Esophagus mucosa (tissue), 1 donor: ENCODE measurements at regions not wholly inside any gene's neighbourhood (a gene's known extent, or its start where the extent isn't known, plus 50 kb on each side); places are given as distances from the start of the nearest gene placed in this dataset.

Experiments used
- ATAC-seq: fragments of 200-7000 bp; cut with Tn5 transposase; one replicate; pipeline ENCODE4 v1.9.1; 2020
- donor health status: DM: yes; HTN: yes; CAD: no.

DNA sequence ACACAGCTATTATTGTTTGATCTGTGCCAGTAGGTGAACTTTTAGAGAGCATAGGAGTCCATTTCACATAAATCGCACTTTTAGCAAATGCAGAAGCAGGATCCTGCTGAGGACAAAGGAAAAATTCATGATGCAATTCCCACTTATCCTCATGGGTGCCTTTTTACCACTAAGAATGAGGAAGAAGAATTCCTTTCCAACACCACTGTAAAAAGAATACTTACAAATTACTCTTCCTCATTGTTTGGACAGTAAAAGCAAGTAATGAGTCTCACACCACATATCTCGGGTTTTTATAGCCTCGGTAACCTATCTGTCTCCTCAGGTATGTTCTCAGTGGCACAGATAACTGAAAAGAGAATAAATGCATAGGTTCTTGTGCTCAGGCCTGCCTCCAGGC lies 238.5 kb downstream of the MTX2 start:
- ATAC-seq = no peak

DNA sequence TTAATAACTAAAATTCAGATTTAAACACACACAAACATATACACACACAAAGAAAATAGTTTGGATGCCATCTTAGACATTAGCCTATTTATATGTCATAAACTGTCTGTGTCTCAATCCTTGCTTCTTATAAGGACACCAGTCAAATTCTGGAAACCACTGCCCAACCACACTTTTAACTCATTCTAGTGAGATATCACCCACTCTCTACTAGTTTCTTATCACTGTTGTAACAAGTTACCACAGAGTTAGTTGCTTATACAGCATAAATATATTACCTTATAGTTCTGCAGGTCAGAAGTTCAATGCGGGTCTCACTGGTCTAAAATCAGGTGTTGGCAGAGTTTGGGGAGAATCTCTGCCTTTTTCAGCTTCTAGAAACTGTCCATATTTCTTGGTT lies 239.1 kb downstream of the MTX2 start:
- ATAC-seq = no peak

DNA sequence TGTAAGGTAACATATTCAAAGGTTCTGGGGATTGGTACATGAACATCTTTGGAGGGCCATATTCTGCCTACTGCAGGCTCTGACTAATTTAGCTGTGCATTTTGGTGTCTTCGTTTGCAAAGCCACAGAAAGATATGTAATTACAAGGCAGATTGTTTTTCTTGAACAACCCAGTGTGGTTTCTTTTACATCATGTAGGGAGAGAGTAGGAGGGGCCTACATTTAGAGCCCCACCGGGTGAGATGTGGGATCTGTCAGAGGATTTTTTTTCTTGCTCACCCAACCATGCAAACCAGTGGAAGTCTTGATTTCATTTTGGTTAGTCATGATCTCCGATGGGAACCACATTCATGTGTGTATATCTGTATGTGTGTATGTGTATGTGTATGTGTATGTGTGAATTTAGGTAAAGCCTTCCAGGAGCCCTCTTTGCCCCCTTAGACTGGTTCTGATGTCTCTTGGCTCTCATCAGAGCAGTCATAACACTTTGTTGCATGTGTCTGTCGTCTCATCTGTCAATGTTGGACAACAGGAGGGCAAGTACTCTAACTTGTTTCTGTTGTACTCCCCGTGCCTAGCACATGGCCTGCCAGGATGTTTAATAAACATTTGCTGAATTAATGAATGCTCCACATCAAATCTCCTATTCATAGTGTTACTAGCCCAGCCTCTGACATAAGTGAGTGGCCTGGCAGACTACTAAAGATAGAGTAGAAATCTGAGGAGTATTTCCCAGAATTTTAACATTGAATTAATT lies 239.9 kb downstream of the MTX2 start:
- no peak for ATAC-seq

DNA sequence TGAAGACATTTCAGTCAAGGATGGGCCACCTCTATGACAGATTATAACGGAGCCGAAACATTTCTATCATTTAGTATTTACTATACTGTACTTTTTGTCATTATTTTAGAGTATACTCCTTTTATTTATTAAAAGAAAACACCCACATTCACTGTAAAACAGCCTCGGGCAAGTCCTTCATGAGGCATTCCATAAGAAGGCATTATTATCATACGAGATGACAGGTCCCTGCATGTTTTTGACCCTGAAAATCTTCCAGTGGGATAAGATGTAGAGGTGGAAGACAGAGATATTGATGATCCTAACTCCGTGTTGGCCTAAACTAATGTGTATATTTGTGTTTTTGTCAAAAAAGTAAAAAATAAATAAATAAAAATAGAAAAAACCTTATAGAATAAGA lies 245.0 kb downstream of the MTX2 start:
- ATAC-seq = no peak

DNA sequence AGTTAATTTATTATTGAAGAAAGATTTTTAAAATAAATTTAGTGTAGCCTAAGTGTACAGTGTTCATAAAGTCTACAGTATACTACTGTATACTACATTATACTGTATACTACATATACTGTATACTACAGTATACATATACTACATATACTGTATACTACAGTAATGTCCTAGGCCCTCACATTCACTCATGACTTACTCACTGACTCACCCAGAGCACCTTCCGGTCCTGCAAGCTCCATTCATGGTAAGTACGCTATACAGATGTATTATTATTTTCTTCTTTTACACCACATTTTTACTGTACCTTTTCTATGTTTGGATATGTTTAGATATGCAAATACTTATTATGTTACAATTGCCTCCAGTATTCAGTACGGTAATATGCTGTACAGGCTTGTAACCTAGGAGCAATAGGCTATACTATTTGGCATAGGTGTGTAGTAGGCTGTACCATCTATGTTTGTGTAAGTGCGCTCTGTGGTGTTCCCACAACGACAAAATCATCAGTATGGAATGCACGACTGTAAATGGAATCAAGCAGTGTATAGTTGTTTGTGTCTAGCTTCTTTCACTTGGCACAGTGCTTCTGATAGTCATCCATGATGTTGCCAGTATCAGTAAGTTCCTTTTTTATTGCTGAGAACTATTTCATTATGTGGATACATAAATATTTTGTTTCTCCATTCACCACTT lies 245.7 kb downstream of the MTX2 start:
- ATAC-seq = peak; percentile 79

DNA sequence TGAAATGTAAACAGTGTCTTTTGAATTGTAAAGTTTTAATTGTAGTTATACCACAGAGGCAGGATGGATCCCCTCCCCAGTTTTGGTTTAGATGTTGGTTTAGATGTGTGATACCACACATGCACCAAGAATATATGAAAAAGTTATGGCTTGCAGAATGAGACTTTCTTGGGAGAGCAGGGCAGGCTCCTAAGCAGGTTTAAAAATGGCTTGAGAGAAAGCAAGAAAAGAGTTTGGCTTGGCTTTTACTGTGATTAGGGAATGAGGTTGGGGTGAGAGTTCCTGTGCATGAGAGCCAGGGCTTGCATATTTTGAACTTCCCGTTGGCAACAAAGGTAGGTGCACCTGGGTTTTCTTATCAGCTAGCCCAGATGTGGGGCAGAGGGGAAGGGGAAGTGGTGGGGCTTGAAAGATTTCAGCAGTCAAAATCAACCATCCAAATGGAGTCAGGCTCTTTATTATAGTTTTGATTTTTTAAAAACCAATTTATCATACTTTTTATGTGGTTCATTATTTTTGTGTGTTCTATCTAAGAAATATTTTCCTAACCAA lies 246.9 kb downstream of the MTX2 start:
- no peak for ATAC-seq

DNA sequence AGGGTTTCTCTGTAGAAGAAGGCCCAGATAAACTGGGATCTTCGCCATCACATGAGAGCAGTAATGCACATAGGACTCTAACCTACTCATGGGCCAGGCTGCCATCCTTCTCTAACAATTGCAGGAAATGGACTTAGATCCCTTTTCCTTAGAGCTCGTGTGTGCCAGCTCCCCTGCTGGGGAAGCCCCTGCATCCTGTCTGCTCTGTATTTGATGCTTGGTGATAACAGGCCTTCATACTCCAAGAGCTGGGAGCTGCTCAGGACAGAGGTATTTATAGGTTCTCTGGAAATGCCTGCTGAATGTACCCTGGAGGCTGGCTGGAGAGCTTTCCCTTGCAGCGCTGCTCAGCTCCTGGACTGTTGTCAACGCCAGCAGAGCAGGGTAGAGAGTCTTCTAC lies 249.6 kb downstream of the MTX2 start:
- peak; percentile 45 for ATAC-seq

DNA sequence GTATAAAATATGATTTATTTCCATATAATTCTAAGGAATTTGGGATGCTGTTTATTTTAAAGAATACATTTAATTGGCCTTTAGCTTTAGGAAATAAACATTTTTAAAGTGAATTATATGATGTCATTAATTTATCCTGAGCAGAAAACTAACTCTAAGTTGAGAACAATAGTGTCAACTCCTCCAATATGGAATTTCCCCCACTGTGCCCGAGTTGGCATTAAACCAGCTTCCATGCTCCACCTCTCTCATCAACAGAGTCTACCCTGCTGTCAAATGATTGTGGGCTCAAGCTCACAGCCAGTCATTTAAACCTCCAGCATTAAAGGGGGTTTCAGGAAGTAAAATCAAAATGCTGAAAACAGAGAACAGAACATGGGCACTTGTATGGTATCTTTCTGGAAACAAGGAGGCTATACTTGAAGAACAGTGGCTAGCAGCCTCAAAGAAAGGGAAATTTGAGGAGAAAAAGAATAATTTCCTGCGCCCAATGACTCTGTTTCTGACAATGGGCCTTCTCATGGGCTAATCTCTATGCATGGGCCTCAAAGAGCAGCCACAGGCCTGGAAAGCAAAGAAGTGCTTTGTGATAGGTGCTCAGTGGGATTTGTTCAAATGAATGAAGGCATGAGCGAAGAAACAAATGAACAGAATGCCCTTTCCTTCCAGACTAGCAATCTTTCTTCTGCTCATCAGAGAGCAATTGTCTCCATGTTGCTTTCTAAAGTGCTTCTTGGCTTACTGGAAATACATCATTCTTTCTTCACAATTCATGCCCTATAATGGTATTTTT lies 252.8 kb downstream of the MTX2 start:
- ATAC-seq = no peak

DNA sequence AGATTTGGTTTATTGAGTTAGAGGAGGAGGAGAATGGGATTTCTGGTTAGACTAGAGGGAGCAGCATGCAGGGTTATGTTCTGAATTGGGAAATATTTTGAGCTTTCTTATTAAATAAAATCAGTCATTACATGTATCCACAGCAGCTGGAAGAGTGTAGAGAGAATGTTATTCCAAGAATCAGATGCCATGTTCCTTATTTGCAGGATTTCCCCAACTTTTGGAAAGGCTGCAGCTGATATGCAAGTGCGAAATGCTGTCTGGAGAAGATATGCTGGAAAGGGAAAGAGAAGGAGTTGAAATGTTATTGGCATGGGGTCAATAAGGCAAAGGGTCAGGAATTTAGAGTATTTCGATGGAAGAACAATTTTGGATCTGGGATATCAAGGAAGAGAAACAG lies 255.8 kb downstream of the MTX2 start:
- ATAC-seq = no peak

DNA sequence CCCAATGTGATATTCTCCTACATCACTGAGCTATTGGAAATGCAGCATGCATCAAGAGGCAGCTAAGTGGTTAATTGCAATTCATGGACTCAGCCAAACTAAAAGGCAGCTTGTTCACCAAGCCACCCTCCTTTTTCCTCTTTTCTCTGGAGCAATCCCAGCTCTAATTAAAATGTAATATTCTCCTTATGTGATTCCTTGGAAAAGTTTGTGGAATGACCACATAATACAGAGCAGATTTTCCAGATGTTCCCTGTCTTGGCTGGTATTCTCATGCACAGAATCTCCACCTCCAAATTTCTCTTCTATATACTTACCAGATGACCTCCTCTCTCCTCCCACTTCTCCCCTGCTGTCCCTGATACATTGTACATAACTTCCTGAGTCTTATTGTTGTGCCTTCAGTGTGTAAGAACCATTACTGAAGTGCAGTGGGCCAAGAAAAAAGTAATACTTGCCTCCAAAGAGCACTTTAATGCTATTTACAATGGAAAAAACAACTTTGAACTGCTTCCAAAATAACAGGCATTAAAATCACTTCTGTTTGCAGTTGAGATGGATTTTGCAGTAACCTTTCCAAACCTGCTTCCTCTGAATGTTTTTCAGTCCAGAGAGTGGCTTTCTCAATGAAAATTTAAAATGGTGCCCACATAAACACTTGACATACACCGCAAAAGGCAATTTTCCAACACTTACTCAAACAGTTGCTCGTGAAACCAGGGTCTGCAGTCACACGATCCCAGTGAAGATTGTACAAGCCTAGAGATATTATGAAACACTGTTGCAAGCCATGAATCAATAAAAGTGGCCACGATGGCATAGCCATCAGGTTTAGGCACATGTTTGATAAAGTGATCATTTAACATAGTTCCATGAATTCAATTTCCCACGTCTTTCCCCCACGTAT lies 258.0 kb downstream of the MTX2 start:
- ATAC-seq = no peak

DNA sequence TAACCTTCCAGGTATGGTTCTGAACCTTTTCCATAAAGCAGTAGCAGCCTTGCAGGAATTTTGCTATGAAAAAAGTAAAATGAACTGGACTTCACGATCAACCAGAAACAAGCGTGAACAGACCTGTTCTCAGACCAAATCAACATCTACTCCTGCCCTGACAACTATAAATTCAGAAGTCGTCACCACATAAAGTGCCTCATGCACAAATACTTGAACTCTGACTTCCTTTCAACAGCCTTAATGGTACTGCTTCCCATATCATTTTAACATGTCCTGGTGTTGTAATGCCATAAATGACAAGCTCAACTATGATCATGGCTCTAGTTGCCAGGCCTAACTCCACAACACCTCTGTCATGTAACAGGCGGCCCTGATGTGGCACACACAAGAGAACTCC lies 262.4 kb downstream of the MTX2 start:
- ATAC-seq = no peak

DNA sequence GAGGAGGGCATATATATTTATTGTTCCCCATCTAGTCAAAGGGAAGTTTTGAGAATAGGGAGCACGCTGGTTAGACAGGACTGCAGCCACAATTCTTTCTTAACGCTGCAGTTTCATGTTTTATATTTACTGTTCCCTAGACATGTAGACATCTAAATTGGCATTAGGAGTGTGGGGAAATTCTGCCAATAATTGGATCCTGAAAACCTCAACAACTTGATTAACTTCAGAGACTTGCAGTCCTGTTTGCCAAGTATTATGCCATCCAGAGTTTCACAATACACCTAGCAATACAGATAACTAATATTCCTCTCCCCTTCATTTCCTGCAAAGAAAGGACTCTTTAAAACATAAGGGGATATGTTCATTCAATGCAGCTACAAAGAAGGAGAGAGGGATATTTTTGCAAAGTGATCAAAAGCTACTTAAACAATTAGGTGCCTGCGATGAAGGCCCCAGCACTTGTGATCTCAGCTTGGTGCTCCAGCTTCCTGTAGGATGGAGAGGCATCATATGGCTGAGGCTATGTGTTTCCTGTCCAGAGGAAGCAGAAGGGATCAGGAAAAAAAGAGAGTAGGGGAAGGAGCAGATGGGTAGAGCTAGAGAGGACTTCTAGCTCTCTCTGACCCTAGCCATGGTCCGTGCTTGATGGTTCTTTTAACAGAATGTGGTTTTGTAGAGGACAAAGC lies 264.4 kb downstream of the MTX2 start:
- ATAC-seq = no peak

DNA sequence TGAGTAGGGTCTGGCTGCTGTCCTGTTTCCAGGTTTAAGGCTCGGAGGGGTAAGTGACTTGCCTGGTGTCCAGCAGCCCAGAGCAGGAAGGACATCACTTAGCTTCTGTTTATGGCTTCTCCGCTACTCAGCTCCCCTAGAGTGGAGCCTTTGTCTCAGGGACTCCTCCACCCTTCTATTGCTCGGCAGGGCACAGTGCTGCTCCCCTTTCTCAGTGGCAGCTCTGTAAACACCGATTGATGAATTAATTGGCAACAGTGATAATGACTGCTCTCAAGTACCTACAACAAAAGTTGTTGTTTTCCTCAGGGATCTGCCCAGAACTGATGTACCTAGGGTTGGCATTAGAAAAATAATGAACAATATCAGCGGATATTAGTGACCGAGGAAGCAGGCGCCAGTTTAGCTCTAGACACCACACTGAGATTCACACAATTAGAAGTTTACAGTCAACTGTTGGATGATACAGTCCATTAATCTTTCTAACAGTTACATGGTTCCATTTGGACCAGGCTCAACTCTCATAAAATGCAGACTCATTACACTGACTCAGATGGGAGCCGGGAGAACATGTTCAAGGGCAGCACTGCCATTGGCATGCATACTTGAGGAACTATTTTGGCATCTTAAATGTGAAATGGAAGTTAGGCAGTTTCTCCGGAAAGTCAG lies 265.7 kb downstream of the MTX2 start:
- ATAC-seq = peak; percentile 83

DNA sequence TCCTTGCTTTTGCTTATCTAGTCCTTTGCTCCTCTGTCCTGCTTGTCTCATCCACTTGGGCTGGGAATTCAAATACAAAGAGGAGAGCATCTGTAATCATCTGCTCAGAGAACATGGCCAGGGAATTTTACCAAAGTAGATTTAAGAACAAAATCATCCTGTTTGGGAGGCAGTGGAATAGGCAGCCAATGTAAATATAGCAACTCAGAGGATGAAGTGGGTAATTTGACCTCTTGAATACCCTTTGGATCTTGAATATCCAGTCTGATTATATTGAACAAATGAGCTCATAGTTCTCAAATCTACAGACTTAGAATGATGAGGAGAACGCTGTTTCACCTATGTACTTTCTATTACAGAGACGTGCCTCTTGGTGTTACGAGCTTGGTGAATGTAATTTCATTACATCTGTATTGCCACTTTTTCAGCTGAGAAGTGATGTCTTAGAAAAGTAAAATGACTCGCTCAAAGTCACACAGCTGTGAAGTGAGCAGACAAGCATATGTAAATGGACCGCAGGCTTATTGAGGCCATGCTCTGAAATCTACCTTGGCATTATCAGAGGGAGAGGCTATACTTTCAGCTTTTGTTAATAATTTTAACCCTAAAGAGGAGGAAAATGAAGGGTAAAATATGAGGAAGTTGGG lies 266.3 kb downstream of the MTX2 start:
- peak; percentile 75 for ATAC-seq

DNA sequence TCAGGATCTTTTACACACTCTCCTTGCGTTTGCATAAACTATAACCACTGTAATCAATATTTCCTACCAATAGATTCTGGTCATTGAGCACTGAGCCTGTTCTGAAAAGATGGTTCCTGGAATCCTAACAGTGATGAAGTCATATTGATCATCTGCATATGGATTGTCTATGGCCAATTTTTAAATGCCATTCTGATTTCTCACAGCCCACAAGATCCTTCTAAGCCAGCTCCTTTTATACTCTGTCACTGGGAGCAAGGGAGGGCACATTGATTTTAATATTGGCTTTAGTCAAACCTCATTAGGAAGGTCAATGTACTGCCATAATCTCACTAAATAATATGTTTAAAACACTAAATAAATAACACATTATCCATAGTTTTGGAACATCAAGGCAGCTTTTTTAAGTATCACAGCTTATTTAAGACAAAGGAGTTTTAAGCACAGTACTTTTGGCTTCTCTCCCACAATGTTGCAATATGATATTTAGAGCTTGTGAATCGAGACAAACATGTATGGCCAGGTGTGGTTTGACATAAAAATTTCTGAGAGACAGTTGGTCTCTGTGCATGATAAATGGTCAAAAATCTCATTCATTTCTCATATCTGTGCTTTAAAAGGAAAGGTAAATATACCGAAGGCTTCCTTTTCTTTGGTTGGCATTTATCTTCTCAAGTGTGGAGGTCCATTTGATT lies 267.3 kb downstream of the MTX2 start:
- peak; percentile 64 for ATAC-seq

DNA sequence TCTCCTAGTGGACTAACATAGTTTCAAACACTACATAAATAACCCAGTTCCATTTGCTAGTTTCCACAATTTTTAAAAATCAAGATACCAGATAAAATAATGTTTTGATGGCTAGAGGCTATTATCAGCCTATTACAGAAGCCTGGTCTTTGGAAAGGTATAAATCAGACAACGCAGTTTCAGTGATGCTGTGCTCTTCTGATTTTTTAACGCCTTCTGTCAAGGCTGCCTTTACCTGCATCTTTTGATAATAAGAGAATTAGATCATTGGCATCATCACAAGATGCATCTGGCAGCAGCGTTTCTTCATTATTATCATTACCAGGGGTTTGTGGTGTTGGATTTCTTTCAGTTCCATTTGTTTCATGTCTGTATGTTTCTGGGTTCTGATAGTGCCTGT lies 268.7 kb downstream of the MTX2 start:
- ATAC-seq = no peak

DNA sequence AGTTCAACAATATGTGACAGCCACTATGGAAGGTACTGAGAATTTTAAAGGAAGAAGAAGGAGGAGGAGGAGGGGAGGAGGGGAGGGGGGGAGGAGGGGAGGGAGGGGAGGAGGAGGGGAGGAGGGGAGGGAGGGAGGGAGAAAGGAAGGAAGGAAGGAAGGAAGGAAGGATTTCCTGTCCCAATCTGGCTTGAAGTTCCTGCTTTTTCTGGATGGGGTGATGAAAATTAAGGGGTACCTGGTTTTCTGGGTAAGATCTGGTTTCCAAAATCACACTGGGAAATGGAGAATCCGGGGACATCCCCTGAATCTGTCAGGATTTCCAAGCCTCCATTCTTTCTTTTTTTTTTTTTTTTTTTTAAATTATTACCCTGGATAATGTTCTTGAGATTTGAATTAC lies 271.8 kb downstream of the MTX2 start:
- no peak for ATAC-seq

DNA sequence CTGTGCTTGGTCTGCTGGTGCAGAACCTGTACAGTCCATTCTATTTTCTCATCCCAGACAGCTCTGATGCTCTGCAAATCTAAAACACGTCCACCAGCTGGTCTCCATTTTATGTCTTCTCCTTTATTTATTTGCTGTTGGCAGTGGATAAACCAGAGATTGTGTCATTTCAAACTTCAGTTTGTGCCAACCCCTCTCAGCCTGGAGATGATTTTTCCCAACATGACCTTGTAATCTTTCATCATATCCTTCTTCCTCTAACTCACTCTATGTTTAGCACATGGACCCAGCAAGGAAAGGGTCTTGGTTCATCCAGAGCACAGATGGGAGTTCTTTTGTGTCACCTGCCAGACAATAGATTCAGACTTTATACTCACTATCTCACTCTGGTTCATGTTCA lies 273.2 kb downstream of the MTX2 start:
- ATAC-seq = no peak

DNA sequence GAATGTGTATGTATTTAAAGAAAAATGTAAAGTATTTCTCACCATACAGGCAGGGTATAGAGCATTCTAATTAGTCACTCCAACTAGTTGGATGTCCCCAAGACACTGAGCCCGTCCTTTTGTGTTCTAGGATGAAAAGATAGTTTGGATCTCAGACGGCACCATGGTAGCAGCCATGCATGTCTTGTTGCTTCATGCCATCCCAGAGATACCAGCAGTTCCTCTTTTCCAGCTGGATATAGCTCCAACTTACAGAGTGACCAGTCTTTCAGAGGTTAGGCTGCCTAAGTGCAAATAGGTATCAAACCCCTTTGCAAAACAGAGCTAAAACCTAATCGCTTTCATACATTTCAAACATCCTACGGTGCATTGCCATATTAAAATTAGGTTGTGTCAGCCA lies 275.3 kb downstream of the MTX2 start:
- no peak for ATAC-seq
